ENCODE measurements at regions not wholly inside any gene's neighbourhood (a gene's known extent, or its start where the extent isn't known, plus 50 kb on each side); places are given as distances from the start of the nearest gene placed in this dataset.

DNA sequence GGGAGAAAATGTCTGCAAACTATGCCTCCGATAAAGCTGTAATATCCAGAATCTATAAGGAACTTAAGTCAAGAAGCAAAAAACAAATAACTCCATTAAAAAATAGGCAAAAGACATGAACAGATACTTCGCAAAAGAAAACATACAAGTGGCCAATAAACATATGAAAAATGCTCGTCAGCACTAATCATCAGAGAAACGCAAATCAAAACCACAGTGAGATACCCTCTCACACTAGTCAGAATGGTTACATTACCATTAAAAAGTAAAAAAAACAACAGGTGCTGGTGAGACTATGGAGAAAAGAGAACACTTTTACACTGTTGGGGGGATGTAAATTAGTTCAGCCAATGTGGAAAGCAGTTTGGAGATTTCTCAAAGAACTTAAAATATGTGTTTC, 498.5 kb upstream of the GRM7 start:
- TF ChIP-seq, protein P1, sequence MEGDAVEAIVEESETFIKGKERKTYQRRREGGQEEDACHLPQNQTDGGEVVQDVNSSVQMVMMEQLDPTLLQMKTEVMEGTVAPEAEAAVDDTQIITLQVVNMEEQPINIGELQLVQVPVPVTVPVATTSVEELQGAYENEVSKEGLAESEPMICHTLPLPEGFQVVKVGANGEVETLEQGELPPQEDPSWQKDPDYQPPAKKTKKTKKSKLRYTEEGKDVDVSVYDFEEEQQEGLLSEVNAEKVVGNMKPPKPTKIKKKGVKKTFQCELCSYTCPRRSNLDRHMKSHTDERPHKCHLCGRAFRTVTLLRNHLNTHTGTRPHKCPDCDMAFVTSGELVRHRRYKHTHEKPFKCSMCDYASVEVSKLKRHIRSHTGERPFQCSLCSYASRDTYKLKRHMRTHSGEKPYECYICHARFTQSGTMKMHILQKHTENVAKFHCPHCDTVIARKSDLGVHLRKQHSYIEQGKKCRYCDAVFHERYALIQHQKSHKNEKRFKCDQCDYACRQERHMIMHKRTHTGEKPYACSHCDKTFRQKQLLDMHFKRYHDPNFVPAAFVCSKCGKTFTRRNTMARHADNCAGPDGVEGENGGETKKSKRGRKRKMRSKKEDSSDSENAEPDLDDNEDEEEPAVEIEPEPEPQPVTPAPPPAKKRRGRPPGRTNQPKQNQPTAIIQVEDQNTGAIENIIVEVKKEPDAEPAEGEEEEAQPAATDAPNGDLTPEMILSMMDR (IDR thresholded peaks at IDR 0.05), result no peak
- TF ChIP-seq EP300 (IDR thresholded peaks at IDR 0.05) (no peak), POLR2A (IDR thresholded peaks at IDR 0.05) (no peak)
